NCI-H345 treated with DMSO at 0.1 percent for 48 hours (cell line): ENCODE measurements at regions not wholly inside any gene's neighbourhood (a gene's known extent, or its start where the extent isn't known, plus 50 kb on each side); places are given as distances from the start of the nearest gene placed in this dataset.
A peak's percentile ranks its signal among the peaks of the same experiment; 100 is the strongest.
"Not testable (repeated sequence)": the region's sequence is repeated elsewhere in the genome, so short reads cannot be mapped to it uniquely, and the experiment has no call there.

Source experiments
- DNase-seq: peaks from one replicate; lab custom pipeline; 2025; ENCODE audit not compliant: unreplicated experiment; lab: John Stamatoyannopoulos, UW

GRCh38 chr6:67458265-67458664 is 1176.8 kb upstream of the ADGRB3 start:
- DNase-seq: no peak

- no peak for DNase-seq
These were observed 1183.2 kb upstream of the ADGRB3 start for GRCh38 chr6:67451874-67452273.

GRCh38 chr6:67450641-67451040 is 1184.4 kb upstream of the ADGRB3 start:
- DNase-seq: no peak

GRCh38 chr6:67449602-67450001 is 1185.5 kb upstream of the ADGRB3 start:
- no peak for DNase-seq

- DNase-seq: no peak
These were observed 1202.0 kb upstream of the ADGRB3 start for GRCh38 chr6:67433124-67433523.

- DNase-seq: no peak
These were observed 1204.0 kb upstream of the ADGRB3 start for GRCh38 chr6:67431076-67431475.

- not testable (repeated sequence) for DNase-seq
These were observed 1208.4 kb upstream of the ADGRB3 start for GRCh38 chr6:67426686-67427085.

GRCh38 chr6:67412035-67412434 is 1223.0 kb upstream of the ADGRB3 start:
- DNase-seq: no peak

- DNase-seq: no peak
These were observed 1224.0 kb upstream of the ADGRB3 start for GRCh38 chr6:67411036-67411435.

GRCh38 chr6:67394254-67394653 is 1240.8 kb upstream of the ADGRB3 start:
- DNase-seq: no peak

GRCh38 chr6:67393356-67393755 is 1241.7 kb upstream of the ADGRB3 start:
- no peak for DNase-seq

- DNase-seq: no peak
These were observed 1243.1 kb upstream of the ADGRB3 start for GRCh38 chr6:67391955-67392354.

GRCh38 chr6:67369679-67370078 is 1265.4 kb upstream of the ADGRB3 start:
- DNase-seq: no peak

- DNase-seq: no peak
These were observed 1272.1 kb upstream of the ADGRB3 start for GRCh38 chr6:67362976-67363375.

- no peak for DNase-seq
These were observed 1273.8 kb upstream of the ADGRB3 start for GRCh38 chr6:67361264-67361663.

- DNase-seq: no peak
These were observed 1276.8 kb upstream of the ADGRB3 start for GRCh38 chr6:67358241-67358640.

GRCh38 chr6:67353861-67354260 is 1281.2 kb upstream of the ADGRB3 start:
- DNase-seq: no peak

- no peak for DNase-seq
These were observed 1282.4 kb upstream of the ADGRB3 start for GRCh38 chr6:67352717-67353116.

- DNase-seq: no peak
These were observed 1284.4 kb upstream of the ADGRB3 start for GRCh38 chr6:67350729-67351128.

- DNase-seq: peak; percentile 65
These were observed 1289.1 kb upstream of the ADGRB3 start for GRCh38 chr6:67345946-67346345.

- DNase-seq: no peak
These were observed 1299.1 kb upstream of the ADGRB3 start for GRCh38 chr6:67336014-67336413.

GRCh38 chr6:67331304-67331703 is 1303.8 kb upstream of the ADGRB3 start:
- DNase-seq: no peak

- no peak for DNase-seq
These were observed 1306.8 kb upstream of the ADGRB3 start for GRCh38 chr6:67328269-67328668.
